HFF-Myc (cell line): ENCODE measurements at regions not wholly inside any gene's neighbourhood (a gene's known extent, or its start where the extent isn't known, plus 50 kb on each side); places are given as distances from the start of the nearest gene placed in this dataset.
A peak's percentile ranks its signal among the peaks of the same experiment; 100 is the strongest.

Experiments
- DNase-seq: peaks from one replicate; pipeline ENCODE4 v3.0.0-alpha.2; 2011; ENCODE audit warnings: low read depth; ENCODE audit errors: extremely low read depth
- H3K4me3 ChIP-seq: replicated peaks from 2 replicates; pipeline ENCODE4 v1.5.1; 2011; ENCODE audit warnings: low read depth, mild to moderate bottlenecking, control low read depth, low read length
- CTCF ChIP-seq: IDR thresholded peaks from 2 replicates; pipeline ENCODE4 v1.5.1; 2012; ENCODE audit warnings: mild to moderate bottlenecking, low read depth, low read length, control low read depth; ENCODE audit errors: missing control alignments

DNA sequence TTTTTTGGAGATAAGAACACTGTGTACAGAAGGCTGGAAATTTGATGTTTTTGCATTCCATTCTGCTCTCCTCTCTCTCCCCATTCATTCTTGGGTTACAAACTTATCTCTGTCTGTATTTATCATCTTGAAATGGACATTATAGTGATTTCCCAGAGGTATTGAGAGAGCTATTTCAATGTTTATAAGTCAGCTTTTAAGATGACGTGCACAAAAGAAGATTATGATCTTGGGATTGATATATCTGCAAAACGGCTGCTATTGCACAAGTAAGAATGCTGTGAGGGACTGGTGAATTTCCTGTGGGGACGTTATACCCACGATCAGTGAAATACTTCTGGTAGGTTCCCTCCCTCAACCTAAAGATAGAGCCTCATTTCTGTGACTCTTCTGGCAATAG lies 61.0 kb upstream of the DTNA start:
- TF ChIP-seq CTCF = no peak
- H3K4me3 ChIP-seq = no peak overlapping the region
- DNase-seq = no peak

DNA sequence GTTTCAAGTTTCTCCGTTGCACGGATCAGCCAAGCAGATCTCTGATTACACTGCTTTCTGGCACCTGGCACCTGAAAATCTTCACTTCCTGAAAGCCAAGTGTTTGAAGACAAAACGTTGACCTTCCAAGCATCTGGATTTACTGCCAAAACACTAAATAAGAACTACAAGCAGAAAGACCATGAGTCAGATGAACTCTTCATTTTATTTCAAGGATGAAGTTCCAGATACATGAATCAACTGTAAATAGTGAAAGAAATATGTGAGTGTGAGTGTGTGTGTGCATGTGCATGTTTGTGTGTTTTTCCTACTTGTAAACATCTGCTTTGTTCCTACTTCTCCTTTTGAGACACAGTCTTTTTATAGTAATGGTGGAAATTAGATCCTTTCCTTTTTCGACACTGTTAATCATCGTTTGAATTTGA lies 60.0 kb upstream of the DTNA start:
- no peak for TF ChIP-seq CTCF
- no peak overlapping the region for H3K4me3 ChIP-seq
- peak; percentile 35 for DNase-seq

DNA sequence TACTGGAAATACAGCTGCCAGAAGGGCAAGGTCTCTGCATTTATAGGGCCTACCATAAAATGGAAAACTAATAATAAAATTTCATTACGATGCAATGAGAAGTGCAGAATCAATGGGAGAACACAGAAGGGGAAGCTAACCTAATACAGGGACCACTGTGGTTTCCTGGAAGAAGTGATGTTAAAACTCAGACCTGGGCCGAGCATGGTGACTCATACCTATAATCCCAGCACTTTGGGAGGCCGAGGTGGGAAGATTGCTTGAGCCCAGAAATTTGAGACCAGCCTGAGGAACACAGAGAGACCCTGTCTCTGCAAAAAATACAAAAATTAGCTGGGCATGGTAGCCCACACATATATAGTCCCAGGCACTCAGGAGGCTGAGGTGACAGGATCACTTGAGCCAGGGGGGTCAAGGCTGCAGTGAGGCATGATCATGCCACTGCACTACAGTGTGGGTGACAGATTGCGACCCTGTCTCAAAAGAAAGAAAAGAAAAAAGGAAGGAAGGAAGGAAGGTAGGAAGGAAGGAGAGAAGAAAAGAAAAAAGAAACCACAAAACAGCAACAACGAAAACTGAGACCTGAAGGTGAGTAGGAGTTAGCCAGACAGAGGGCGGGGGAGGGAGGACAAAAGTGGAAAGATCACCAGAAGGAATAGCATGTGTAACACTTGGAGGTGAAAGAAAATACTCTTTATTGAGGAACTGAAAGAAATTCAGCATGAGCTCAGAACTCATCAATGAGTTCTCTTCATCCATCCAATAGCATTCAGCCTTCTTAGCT lies 58.3 kb upstream of the DTNA start:
- TF ChIP-seq CTCF = no peak
- no peak overlapping the region for H3K4me3 ChIP-seq
- DNase-seq = no peak

GRCh38 chr18:34655131-34655530 lies 55.0 kb upstream of the DTNA start:
- H3K4me3 ChIP-seq = no peak overlapping the region
- no peak for DNase-seq
- TF ChIP-seq CTCF = no peak

- DNase-seq = no peak
- TF ChIP-seq CTCF = no peak
- H3K4me3 ChIP-seq = no peak overlapping the region
These were observed 52.1 kb upstream of the DTNA start for GRCh38 chr18:34657860-34658500.

- peak; percentile 90 for DNase-seq
- H3K4me3 ChIP-seq = no peak overlapping the region
- TF ChIP-seq CTCF = no peak
These were observed 50.2 kb upstream of the DTNA start for GRCh38 chr18:34659579-34660517.
